GM10248 (cell line): ENCODE measurements at regions not wholly inside any gene's neighbourhood (a gene's known extent, or its start where the extent isn't known, plus 50 kb on each side); places are given as distances from the start of the nearest gene placed in this dataset.

Source experiments
- CTCF ChIA-PET: fragments of 300-600 bp; sonication (Branson Sonifier 250); formaldehyde crosslinking; extraction: SDS; loops from one replicate; lab custom pipeline; 2021; ENCODE audit warnings: antibody characterized with exemption; lab: Yijun Ruan, JAX
- POLR2A ChIA-PET: fragments of 350-650 bp; sonication (Branson Sonifier 250); formaldehyde crosslinking; extraction: SDS; loops from one replicate; lab custom pipeline; 2020; ENCODE audit warnings: antibody characterized with exemption; lab: Yijun Ruan, JAX
- DNase-seq: peaks from one replicate; pipeline ENCODE4 v3.0.0; 2012; ENCODE audit errors: extremely low spot score
- TF ChIP-seq, protein P1 (sequence below): IDR thresholded peaks from 2 replicates; pipeline ENCODE4 v1.5.1; 2012; ENCODE audit warnings: mild to moderate bottlenecking, low read depth; ENCODE audit errors: extremely low read depth, missing control alignments, control extremely low read depth

DNA sequence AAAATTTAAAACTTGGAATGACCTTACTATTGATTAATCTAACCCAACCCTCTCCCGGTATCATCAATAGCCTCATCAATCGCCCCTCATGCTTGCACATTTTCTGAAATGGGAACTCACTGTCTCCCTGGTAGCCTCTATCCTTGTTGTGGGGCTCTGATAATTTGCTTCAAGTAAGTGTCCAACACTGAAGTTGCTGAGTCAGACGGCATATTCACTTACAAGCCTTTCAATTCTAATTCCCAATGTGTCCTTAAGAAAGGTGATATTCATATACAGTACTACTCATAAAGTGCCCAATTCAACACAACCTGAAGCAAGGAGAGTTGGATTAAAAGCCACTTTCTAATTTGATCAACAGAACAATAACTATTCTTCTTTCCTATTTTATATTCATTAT lies 1146.1 kb upstream of the TMEM132C start:
- DNase-seq, result no peak
- TF ChIP-seq, protein P1, sequence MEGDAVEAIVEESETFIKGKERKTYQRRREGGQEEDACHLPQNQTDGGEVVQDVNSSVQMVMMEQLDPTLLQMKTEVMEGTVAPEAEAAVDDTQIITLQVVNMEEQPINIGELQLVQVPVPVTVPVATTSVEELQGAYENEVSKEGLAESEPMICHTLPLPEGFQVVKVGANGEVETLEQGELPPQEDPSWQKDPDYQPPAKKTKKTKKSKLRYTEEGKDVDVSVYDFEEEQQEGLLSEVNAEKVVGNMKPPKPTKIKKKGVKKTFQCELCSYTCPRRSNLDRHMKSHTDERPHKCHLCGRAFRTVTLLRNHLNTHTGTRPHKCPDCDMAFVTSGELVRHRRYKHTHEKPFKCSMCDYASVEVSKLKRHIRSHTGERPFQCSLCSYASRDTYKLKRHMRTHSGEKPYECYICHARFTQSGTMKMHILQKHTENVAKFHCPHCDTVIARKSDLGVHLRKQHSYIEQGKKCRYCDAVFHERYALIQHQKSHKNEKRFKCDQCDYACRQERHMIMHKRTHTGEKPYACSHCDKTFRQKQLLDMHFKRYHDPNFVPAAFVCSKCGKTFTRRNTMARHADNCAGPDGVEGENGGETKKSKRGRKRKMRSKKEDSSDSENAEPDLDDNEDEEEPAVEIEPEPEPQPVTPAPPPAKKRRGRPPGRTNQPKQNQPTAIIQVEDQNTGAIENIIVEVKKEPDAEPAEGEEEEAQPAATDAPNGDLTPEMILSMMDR, result no peak
- POLR2A ChIA-PET, result no interaction called here
- CTCF ChIA-PET, result no interaction called here

DNA sequence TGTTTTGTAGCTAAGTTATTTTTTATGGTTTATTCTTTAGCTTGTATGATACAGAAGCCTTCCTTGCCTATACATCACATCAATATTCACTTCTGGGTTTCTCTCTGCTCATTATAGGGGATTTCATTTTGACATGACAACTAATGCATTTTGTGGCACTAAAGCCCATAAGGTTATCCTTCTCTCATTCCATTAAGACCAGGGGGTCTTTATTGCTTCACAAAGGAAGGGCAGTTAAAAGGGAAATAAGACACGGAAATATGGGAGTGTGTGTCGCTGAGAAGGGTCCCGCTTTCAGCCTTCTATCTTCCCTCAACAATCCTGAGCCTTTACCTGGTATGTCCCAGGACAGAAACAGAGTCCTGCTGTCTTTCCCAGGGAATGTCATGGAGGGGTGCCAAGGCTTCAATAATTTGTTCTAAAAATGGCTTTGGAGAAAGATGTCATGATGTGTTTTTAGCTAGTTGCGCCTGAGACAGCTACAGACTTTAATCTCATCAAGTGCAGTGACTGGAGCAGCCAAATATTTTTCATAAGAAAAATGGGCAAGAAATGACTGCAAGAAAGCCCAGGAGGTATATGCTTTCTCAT lies 1145.4 kb upstream of the TMEM132C start:
- ChIA-PET CTCF (interaction anchor here (1.8 kb wide), 1 partner anchor 13 kb away, joined by 8 read pairs; no protein-coding TSS in a partner anchor), POLR2A (no interaction called here)
- DNase-seq, result no peak
- TF ChIP-seq, protein P1, result no peak

DNA sequence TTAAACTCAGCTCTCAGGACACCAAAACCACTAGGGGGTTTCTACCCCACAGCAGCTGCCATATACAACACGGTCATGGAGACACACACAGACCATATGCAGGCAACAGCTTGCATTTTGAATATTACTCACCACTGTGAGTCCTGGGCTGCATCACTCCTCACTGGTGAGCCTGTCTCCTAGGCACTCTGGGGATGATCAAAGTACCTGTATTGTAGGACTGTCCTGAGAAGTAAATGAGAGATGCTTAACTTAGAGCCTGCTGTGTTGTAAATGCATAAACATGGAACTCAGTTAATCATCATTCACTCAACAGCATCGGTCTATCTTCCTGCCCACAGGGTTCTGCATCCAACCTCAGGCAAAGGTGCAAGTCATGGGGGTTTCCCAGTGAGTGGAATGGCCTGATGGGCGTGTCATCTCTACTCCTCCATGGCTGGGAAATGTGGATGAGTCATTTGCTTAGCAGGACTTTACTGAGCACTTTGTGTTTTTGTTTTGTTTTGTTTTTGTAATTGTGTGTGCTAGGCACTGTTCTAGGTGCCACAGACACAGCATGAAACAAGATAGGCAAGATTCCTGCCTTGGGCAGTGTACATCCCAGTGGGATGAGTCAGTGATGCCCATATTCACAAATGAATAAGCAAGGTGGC lies 1141.2 kb upstream of the TMEM132C start:
- ChIA-PET CTCF (no interaction called here), POLR2A (no interaction called here)
- TF ChIP-seq, protein P1, result no peak
- no peak for DNase-seq

DNA sequence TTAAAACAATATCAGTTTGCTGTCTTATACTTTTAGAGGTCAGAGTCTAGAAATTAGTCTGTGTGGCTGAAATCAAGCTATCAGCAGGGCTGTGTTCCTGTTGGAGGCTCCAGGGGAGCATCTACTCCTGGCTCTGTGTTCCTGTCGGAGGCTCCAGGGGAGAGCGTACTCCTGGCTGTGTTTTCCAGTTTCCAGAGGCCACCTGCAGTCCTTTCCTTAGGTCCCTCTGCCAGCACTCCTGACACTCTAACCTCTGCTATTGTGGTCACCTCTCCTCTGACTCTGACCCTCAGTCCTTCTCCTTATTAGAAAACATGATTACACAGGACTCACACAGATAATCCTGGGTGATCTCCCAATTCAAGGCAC lies 1140.7 kb upstream of the TMEM132C start:
- POLR2A ChIA-PET, result no interaction called here
- TF ChIP-seq, protein P1, result no peak
- DNase-seq, result no peak
- CTCF ChIA-PET, result no interaction called here

DNA sequence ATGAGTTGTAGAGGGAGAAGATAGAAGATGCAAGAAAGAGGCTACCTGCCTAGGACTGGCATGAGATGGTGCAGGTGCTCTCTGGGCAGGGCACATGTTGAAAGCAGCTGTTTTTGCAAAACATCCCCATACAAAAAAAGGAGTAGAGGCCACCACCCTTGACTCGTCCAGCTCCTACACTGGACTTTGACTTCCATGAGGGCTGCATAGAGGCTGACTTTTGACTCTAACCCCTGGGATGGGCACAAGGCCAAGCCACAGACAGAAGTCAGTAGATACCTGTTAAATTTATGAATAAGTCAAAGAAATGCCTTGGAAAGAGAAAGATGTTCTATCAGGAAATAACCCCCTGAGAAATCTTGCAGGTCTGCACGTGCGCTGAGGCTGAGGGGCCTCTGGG lies 1139.1 kb upstream of the TMEM132C start:
- no peak for DNase-seq
- CTCF ChIA-PET, result no interaction called here
- POLR2A ChIA-PET, result no interaction called here
- TF ChIP-seq, protein P1, result no peak

DNA sequence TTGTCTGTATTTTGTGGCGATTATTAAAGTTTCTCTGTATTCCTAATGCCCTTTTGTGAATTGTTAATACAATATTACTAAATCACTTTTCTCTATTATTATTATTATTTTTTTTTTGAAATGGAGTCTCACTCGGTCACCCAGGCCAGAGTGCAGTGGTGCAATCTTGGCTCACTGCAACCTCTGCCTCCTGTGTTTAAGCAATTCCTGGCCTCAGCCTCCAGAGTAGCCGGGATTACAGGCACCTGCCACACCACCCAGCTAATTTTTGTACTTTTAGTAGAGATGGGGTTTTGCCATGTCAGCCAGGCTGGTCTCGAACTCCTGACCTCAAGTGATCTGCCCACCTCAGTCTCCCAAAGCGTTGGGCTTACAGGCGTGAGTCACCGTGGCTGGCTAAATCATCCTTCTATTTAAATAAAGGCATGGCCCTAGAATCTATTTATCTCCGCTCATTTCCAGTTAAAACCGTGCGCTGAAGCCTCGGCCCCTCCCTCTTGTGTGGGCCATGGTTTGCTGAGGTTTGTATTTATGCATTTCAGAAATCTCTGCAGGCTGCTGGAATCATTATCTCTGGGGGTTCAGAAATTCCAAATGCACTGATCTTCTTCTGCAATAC lies 1136.4 kb upstream of the TMEM132C start:
- CTCF ChIA-PET, result no interaction called here
- DNase-seq, result no peak
- POLR2A ChIA-PET, result no interaction called here
- TF ChIP-seq, protein P1, result no peak
